Daoy (cell line): ENCODE measurements at regions not wholly inside any gene's neighbourhood (a gene's known extent, or its start where the extent isn't known, plus 50 kb on each side); places are given as distances from the start of the nearest gene placed in this dataset.
"Not testable (repeated sequence)": the region's sequence is repeated elsewhere in the genome, so short reads cannot be mapped to it uniquely, and the experiment has no call there.

ENCODE experiments used
- DNase-seq: peaks from one replicate; pipeline ENCODE4 v3.0.0-alpha.2; 2015; ENCODE audit warnings: low read depth

DNA sequence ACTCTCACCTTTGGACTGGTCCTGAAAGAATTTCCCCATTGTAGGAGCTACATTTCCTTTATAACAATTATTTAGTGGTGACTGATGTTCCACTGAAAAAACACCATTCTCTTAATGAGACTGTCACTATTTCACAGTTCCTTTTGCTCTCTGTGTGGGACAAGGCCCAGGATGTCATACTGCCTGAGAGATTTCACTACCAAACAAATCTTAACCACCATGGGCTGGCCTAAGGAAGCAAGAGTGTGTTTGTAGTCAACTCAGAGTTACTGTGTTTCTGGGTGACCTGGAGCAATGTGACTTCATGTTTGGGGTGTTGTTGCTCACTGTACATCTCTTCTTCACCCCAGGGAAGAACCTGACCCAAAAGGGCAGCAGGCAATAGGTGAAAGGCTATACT, 50.1 kb upstream of the ZNF608 start:
- no peak for DNase-seq

DNA sequence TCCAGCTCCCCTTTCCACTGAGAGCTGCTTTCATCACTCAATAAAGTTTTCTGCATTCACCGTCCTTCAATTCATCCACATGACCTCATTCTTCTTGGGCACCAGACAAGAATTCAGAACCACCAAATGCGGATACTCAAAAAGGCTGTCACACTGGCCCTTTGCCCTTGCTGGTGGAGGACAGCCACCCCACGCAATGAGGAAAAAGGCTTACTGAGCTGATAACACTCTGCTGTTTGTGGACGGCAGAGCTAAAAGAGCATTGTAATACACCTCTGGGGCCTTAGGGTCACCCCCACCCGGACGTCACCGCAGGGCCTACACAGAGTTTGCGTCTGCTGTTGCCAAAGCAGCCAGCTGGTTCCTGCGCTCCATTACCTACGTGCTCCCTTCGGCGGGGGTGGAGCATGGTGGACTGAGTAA, 51.2 kb upstream of the ZNF608 start:
- no peak for DNase-seq

DNA sequence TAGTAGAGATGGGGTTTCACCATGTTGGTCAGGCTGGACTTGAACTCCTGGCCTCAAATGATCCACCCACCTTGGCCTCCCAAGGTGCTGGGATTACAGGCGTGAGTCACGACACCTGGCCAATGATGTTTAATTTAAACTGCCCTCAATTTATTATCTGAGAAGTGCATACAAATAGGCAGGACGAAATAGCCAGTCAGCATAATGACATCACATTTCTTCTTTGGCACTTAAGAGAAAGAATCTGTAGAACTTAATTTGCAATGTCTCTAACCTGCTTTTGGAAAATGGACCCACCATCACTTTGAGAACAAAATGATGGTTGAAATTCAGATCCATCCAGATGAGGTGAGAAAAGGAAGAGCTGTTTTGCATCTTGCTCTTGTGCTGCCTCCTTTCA, 52.5 kb upstream of the ZNF608 start:
- no peak for DNase-seq

DNA sequence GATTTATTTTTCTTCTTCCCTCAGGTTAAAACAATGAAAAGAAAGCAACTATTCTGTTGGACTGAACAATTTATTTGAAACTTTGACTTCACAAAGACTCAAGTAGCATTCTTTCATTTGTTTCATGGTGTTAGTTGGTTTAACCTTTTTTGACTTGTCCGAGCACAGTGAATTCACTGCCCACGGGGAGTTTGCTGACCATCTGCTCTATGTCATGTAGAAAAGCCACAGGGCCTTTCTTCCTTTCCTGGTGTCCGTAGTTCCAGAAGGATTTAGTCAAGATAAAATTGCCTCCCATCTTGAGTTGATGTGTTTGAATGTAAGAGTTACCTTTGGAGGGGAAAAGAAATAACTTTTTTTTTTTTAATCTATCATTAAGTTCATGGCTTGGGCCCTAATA, 55.1 kb upstream of the ZNF608 start:
- no peak for DNase-seq

DNA sequence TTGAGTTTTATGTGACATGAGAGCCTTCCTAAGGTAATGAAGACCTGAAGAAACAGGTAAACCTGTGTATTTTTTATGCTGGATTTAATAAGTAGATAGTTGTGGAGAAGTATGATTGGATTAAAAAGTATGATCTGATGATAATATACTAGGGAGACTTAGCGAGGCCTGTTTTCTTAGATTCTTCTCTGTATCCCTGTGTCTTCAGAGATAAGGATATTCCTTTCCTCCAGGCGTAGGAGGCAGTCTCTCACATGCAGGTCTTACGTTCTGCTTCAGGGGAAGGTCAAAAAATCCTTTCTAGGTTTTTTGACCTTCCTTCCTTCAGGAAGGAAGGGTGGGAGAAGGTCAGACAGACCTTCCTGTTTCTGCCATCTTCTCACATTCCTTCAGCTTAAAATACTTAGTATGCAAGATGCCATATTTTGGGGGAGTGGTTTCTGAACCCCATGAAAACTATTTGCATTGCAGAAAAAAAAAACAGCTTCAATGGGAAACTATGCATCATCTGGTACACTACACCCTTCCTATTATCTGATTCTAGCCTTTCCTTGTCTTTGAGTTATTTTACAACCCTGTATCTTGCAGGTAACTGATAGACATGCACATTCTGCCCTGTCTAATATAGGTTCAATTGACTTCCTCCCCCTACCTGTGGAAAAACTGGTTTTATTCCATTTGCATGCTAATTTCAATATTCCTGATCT, 57.3 kb upstream of the ZNF608 start:
- DNase-seq: no peak

DNA sequence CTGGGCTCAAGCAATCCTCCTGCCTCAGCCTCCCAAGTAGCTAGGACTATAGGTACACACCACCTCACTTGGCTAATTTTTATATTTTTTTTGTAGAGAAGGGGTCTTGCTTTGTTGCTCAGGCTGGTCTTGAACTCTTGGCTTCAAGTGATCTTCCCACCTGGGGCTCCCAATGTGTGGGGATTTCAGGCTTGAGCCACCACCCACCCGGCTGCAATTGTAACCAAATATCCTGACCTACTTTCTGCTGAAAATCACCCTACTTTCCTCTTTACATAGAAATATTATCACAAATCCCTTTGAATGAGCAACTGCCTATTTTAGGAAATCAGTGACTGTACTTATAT, 59.6 kb upstream of the ZNF608 start:
- DNase-seq: no peak

DNA sequence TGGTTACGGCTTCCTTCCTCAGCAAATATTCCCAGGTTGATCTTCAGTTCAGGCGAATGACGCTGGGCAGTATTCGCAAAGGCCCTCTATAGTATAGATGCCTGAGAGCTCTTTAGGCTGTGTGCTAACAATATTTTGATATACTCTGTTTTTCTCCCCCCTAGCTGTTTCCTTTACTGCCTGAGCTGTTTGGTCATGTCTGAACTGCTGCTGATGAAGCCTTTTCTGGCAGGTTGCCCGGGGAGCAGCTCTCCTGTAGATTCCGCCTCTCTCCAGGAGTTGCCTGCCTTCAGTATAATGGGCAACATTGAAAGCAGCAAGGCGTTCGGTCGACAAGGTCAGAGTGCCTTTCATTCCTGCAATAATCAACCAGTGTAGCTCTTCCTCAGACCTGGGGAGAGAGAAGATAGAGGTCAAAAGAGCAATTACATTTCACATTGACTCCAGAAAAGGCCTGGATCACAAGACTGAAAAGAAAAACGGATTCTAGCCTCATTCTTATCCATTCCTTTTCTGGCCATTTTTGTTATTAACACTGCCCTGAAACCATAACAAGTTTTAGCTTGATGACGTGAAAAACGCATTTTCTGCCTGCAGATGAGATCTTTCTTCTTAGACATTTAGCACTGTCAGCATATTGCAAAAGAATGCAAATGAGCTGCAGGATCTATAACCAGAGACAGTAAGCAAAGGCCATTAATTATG, 60.1 kb upstream of the ZNF608 start:
- DNase-seq: peak; percentile 88

DNA sequence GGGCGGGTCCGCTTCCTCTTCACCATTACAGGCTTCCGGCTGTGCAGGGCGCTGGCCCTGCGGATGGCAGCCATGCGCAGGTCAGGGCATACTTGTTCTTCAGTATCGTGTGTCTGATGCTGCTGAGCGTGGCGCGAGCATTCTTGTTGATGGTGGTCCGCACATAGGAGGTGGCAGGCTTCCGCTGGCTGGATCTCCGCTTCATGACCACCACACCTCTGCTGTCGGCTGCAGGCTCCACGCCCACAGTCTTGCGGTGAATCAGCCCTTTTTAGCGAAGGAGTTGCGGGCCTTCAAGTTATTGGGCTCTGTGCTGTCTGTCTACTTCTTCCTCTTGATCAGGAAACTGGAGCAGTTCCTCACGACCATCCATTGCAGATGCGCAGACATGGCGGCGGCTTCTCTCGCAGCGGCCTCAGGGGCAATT, 62.4 kb upstream of the ZNF608 start:
- DNase-seq: no peak

DNA sequence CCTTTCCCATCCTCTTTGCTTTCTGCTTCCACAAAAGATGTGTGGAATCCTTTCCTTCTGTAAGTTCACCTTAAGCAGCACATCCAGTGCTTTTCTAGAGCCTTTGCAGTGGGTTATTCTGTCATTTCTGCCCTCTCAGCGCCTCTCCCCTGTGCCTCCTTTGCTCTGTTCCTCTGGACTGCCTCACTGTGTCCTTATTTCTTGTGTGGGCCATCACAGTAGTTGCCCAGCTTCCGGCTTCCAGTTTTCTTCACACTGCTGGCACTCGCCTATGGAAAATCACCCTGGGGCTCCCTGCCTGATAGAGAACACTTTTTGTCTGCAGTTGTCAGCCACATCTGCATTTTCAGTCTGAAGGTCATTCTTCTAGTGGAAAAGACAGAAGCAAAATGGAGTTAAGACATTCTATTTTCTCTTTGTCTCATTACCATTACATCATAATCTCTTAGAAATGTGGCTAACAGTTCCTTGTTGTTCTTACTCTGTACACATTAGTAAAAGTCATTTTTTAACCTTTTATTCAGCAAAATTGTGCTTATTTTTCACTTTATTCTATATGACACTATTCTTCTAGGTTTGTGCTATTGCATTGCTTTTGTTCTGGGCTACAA, 64.1 kb upstream of the ZNF608 start:
- no peak for DNase-seq

DNA sequence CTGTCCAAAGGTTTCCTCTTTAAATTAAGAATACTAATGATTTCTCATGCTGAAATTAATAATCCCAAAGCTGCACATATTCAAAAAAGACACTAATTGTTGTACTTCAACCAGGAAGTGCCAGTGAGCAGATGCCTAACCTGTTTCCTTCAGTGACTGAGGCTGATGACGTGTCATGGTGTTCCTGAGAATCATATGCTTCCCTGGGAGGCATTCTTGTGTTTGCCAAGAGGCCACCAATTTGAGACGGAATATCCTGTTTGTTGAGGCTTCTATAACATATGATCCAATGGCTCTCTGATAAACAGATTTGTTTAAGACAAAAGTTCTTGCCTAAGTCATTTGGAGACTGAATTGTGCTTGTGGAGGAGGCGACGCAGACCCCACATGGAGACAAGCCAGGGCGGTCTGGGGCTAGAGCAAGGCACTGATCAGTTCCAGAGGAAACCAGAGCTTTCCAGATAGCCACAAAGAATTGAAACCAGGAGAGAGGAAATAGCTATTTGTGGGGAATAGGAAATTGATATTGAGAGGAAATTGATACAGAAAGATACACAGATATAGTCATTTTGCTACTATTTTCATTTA, 66.4 kb upstream of the ZNF608 start:
- DNase-seq: peak; percentile 25

DNA sequence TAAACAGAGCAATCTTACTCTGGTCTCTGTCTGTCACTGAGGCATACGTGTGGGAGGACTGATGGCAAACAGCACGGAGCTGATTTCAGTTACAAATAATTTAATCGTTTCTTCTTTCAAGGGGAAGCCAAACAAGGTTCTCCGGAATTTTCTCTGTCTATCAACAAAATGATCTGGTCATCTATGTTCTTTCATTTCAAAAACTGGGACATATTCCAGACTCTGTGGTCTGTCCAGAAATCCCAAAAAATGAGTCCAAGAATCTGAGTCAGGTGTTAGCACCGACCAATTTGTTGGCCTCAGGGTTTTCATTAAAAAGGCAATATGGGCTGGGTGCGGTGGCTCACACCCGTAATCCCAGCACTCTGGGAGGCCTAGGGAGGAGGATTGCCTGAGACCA, 69.9 kb upstream of the ZNF608 start:
- no peak for DNase-seq

DNA sequence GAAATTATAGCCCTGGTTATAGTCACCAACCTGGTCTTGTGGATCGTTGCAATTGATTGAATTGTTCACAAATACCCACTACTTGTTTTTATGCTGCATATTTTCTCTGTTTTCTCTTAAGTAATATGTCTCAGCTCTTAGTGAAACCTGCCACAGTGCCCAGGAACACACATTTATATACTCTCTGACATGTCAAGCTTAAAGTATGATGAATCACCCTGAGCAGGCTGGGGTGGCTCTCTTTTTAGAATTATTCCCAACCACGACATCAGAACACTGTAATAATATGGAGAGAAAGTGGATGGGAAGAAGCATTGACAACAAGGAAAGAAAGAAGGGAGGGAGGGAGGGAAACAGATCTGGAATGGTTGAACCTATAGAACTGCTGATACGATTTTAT, 72.8 kb upstream of the ZNF608 start:
- no peak for DNase-seq

DNA sequence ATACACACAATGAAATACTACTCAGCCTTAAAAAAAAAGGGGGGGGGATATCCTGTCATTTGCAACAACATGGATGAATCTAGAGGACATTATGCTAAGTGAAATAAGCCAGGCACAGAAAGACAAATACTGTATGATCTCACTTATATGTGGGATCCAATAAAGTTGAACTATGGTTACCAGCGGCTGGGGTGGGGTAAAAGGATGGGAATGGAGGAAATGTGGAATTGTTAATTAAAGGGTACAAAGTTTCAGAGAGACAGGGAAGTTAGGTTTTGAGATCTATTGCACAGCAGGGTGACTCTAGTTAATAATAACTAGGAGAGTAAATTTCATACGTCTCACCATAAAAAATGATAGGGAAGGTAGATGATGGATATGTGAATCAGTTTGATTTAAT, 76.2 kb upstream of the ZNF608 start:
- DNase-seq: no peak

DNA sequence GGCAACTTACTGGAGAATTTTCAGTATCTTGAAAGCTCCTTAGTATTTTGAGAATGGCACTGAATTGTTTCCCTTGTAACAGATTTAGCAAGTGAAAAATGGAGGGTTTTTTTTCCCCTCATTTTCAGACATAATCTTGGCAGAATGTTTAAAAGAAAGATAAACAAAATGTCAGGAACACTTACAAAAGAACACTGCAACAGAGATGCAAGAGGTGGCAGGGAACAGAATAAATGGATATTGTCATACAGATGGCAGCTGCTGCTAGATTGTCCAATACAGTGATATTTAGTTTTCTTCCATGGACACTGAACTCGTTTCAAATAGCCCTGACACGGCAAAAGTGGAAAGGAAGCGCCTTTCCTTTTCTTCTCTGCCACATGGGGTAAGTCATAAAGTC, 76.9 kb upstream of the ZNF608 start:
- DNase-seq: no peak

DNA sequence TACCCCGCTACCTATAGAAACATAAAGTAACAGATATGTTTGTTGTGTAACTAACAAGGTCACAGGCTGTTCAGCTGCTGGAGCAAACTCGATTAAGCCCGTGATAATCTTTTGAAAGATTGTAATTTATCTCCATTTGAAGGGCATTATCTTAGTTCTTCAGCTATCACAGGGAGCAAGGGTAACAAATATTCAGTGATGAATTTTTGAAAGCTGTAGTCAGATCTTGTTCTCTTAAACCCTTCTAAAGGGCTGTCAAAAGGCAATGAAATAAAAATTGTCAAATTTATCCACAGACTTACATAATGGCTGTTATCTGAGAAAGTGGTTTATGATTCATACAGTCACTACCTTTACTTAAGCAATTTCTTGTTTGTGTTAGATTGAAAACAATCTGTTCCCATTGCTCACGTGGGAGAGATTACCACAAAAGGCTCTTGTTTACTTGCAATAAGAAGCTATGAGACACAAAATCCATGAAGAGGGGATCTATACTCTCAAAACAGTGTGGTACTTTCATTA, 78.3 kb upstream of the ZNF608 start:
- DNase-seq: peak; percentile 38

DNA sequence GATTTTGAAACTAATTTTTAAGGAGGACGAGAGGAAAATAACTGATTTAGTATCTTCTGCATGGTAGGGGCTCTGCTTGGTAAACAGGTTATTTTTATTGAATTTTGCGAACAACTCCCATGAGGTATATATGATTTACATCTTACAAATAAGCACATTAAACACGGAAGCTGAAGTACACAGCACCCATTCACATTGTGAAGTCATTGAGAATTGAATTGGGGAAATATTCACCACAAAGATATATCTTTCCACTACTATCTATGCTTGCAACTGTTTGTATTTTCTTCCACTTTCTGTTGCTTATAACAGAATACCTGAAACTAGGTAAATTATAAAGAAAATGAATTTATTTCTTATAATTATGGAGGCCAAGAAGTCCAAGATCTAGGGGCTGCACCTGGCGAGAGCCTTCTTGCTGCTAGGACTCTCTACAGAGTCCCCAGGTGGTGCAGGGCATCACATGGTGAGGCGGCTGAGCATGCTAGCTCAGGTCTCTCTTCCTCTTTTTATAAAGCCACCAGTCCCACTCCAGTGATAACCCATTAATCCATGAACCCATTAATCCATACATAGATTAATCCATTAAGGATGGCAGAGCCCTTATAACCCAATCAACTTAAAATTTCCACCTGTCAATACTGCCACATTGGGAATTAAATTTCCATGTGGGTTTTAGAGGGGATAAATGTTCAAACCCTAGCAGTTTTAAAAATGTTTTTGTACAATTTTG, 79.0 kb upstream of the ZNF608 start:
- DNase-seq: no peak

DNA sequence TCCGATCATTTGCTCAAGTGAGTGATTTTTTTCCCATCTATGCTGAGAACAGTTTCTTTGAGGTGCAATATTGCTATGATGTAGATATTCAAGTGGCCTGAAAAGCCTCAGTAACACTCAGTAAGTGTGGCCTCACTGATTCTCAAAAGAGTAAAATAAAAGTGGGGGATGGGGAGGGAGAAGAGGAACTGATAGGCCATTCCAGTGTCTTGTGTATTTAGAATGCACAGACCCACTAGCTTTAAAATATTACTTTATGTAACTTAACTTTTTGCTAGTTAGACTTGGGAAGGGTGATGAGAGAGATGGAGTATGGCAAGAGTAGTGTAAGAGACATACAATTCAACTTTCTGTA, 79.5 kb upstream of the ZNF608 start:
- DNase-seq: no peak

DNA sequence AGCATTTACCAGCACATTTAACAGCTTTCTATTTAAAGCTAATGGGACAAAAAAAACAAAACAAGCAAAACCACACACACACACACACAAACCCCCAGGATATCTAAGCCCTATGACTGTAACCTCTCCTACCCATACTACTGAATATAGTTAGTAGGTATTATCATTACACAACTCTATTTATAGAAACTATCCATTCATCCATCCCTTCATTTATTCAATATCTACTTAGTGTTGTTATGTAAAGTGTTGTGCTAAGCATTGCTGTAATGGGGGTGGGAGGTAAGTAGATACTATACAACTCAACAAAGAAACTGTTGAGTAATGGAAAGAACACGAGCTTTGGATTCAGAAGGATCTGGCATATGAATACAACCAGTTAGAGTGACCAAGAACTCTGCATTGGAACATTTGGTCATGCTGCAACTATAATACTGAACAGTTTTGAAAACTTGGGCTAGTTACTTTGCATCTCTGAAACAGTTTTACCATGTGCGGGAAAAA, 82.3 kb upstream of the ZNF608 start:
- DNase-seq: no peak

DNA sequence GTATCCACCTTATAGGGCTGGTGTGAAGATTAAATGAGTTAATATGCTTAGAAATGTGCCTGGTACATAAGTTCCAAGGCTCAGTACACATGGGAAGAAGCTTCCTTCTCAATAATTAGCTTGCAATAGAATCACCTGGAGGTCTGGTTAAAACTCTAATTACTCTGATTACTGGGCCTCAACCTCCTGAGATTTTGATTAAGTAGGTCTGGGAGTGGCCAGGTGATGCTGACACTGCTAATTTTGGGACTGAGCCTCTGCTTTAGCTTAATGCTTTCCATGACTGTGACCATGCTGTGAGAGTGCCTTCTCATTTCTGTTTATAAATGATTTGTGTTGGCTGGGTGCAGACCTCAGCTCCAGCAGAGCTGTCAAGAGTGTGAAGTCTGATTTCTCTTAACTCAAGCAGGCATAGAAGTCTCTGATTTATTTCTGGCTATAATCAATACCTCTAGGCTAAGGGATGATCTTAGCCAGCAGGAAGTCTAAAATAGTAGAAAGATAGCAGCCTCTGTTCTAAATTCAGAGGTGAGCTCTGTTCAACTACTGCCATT, 85.3 kb upstream of the ZNF608 start:
- DNase-seq: no peak

DNA sequence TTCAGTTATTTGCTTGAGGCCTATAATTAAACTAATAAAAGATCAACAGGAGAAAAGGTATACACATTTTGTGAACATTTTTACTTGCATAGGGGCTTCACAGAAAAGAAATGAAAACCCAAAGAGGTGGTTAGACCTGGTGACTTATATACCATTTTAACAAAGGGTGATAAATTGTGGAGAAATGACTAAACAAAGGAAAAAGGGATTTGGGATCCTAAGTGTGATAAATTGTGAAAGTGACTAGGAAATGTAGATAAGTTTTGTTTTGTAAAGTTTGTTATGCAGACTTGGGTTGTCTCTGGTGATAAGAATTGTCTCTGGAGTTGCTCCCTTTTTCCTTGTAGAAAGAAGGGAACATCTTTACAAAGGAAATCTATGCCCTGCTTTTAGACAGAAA, 86.1 kb upstream of the ZNF608 start:
- DNase-seq: no peak

DNA sequence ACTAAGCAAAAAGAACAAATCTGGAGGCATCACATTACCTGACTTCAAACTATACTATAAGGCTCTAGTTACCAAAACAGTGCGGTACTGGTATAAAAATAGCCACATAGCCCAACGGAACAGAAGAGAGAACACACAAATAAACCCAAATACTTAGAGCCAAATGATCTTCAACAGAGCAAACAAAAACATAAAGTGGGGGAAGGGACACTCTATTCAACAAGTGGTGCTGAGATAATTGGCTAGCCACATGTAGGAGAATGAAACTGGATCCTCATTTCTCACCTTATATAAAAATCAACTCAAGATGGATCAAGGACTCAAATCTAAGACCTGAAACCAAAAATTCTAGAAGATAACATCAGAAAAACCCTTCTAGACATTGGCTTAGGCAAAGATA, 89.9 kb upstream of the ZNF608 start:
- not testable (repeated sequence) for DNase-seq
